Left lobe of liver (tissue), 2 donors: ENCODE measurements at regions not wholly inside any gene's neighbourhood (a gene's known extent, or its start where the extent isn't known, plus 50 kb on each side); places are given as distances from the start of the nearest gene placed in this dataset.
"Not testable (repeated sequence)": the region's sequence is repeated elsewhere in the genome, so short reads cannot be mapped to it uniquely, and the experiment has no call there.

ENCODE experiments used
- ATAC-seq: fragments of 200-7000 bp; cut with Tn5 transposase; one replicate; pipeline ENCODE4 v1.9.1; 2020; ENCODE audit warnings: mild to moderate bottlenecking, moderate library complexity
- DNase-seq: peaks from one replicate; pipeline ENCODE4 v3.0.0-alpha.2; 2020; ENCODE audit warnings: low spot score
- donor health status: DM: no; HTN: no; CAD: no; lungs with moderate emphysema.
- donor health status: DM: no; HTN: yes; CAD: no.

- no peak for DNase-seq
- no peak for ATAC-seq
Observed at GRCh38 chr17:14745541-14745940, 444.7 kb downstream of the HS3ST3B1 start.

- DNase-seq (no peak), ATAC-seq (no peak)
Observed at GRCh38 chr17:14744761-14745473, 444.0 kb downstream of the HS3ST3B1 start.

GRCh38 chr17:14741491-14741890 is 440.6 kb downstream of the HS3ST3B1 start:
- DNase-seq (no peak), ATAC-seq (no peak)

- ATAC-seq (no peak), DNase-seq (no peak)
Observed at GRCh38 chr17:14739656-14740431, 439.0 kb downstream of the HS3ST3B1 start.

- DNase-seq (no peak), ATAC-seq (peak; percentile 19)
Observed at GRCh38 chr17:14738652-14738988, 437.7 kb downstream of the HS3ST3B1 start.

DNA sequence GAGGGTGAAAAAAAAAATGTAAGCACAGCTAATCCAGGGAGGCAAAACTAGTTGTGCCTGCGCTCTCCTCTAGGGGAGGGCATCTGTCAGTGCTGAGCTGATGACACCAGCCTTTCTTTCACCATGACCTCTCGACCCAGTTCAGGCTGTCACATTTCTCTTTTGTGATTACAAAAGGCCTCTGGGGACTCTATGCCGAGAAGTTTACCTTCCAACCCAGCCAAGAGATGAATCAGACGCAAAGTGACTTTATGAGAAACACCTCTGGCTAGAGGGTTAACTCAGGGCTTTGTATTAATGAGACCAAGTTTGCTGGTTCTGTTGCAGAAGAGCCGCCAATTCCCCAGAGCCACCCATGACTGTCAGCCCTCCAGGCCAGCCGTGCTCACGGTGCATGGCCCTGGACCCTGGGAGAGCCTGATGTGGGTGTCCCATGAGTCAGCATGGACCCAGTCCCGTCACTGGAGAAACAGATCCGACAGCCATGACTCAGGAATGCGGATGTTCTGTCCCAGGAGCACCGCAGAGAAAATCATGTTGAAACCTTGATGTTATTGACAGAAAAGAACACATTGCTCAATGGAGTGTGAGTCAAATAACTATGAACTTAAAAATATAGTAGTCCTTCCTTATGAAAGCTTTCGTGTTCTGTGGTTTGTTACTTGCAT is 437.2 kb downstream of the HS3ST3B1 start:
- ATAC-seq (peak; percentile 96), DNase-seq (peak; percentile 83)

DNA sequence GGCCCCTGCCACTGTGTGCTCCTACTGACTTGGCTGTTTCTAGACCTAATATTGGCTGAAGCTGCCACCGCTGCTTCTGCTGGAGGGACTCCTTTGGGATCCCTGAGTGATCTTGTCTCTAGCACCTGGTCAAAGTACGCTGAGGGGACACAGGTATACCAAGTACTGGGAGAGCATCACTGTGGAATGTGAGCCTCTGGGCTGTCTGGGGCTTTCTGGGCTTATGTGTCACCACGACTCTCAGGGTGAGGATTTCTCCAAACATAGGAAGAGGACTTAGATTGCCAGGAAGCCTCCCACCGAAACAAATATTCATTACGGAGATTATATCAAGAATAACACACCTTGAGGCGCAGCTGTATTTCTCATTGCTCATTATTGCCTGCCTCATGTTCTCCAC is 435.8 kb downstream of the HS3ST3B1 start:
- no peak for ATAC-seq
- no peak for DNase-seq

- no peak for ATAC-seq
- DNase-seq = no peak
Observed at GRCh38 chr17:14733376-14733775, 432.5 kb downstream of the HS3ST3B1 start.

- DNase-seq (no peak), ATAC-seq (no peak)
Observed at GRCh38 chr17:14732211-14732610, 431.3 kb downstream of the HS3ST3B1 start.

- DNase-seq (no peak), ATAC-seq (no peak)
Observed at GRCh38 chr17:14731591-14731990, 430.7 kb downstream of the HS3ST3B1 start.

DNA sequence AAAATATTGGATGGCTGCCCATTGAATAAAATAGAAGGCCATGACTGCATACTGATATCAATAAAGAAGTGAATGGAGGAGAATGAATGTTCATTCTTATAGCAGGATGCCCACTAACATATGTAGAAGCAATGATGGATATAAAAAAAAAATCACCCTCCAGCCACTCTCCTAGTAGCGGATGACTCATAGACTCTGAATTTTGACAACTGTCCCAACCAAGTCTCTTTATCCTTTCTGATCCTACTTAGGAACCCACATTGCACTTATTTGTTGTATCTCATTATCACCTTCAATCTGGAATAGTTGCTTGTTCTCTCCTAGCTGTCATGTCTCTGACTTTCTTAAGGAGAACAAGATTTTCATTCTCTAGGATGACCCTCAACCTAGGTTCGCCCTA is 429.9 kb downstream of the HS3ST3B1 start:
- no peak for ATAC-seq
- DNase-seq = no peak

- ATAC-seq (no peak), DNase-seq (no peak)
Observed at GRCh38 chr17:14725729-14726128, 424.8 kb downstream of the HS3ST3B1 start.

DNA sequence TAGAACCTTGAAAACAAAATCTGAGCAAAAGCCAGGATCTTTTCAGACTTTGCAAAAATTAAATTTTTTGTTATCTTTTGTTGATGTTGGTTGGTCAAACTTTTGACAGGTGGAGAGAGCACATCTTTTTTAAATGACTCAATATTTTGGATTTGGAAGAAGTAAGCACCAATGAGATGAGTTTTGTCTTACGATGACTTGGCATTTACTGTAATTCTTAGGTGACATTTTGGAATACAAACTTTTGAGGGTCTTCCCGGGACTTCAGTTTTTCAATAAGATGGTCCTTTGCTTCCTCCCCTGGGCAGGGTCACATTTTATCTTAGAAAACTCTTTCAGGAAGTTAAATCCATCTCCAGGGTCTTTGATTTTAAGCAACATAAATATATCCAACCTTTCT is 423.9 kb downstream of the HS3ST3B1 start:
- ATAC-seq = no peak

GRCh38 chr17:14723349-14723748 is 422.5 kb downstream of the HS3ST3B1 start:
- not testable (repeated sequence) for ATAC-seq

More for the DNA sequence above, 423.9 kb downstream of the HS3ST3B1 start:
- no peak for DNase-seq

GRCh38 chr17:14719942-14720341 is 419.1 kb downstream of the HS3ST3B1 start:
- ATAC-seq (no peak), DNase-seq (no peak)

More at GRCh38 chr17:14723349-14723748, 422.5 kb downstream of the HS3ST3B1 start:
- DNase-seq = not testable (repeated sequence)

DNA sequence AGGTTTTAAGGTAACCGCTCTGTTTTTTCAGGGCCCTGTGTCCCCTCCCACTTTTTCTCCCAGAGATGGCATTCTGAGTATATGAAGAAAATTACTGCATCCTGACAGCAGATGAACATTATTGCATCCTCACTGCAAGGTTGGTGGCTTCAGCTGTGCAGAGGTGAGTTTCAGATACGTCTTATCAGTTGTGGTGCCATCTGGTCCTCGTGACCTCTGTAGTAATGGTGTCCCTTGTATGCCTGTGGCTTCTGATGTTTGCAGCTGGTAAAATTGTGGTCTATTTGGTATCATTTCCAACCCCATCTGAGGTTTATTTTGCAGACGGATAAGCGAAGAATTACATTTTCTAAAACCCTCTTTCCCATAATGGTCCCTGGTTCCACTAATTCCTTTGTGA is 417.0 kb downstream of the HS3ST3B1 start:
- ATAC-seq = no peak
- no peak for DNase-seq

DNA sequence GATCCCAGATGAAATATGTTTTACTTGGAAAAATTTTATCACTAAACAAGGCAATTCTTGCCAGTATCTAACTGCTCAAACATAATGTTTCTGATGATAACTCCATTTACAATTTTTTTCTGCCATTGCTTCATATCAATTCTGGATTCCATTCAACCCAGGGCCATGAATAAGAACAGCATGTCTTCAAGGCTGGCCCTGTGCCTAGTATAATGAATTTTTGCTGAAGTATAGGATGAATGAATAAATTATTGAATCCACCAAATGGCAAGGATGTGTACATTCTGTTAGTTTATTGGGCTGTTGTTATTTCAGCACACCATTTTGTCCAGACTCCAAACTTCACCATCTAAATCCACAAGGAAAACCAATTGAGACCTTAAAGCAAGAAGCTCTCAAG is 414.7 kb downstream of the HS3ST3B1 start:
- ATAC-seq = no peak
- DNase-seq = no peak

DNA sequence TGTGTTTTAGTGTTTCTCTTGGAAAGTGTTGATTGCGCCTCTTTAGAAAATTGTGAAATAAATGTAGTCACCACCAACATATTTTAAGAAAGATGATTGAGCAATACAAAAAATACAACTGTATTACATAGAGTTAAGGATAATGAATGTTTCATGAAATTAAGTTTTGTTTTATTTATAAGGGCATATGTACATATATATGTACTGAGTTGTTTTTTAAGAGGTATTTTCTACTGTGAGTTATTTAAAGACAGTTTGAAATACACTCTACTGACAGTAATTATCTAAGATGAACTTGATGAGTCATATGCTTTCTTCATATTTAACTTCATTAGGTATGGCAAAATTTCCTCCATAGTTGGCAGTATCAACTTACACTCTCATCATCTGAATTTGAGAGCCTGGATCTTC is 411.7 kb downstream of the HS3ST3B1 start:
- ATAC-seq = no peak
- no peak for DNase-seq

GRCh38 chr17:14704121-14704520 is 403.2 kb downstream of the HS3ST3B1 start:
- DNase-seq (no peak), ATAC-seq (no peak)

DNA sequence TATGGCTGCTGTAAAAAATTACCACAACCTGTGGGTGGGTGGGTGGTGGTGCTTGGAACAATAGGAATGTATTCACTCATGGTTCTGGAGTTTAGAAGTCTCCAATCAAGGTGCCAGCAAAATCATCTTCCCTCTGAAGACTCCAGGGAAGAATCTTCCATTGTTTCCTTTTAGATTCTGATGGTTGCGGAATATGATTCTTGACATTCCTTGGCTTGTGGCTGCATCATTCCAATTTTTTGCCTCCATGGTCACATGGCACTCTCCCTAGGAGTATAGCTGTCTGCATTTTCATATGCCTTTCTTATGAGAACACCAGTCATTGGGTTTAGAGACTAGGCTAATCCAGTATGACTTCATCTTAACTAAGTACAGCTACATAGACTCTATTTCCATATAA is 401.0 kb downstream of the HS3ST3B1 start:
- DNase-seq (no peak), ATAC-seq (no peak)

DNA sequence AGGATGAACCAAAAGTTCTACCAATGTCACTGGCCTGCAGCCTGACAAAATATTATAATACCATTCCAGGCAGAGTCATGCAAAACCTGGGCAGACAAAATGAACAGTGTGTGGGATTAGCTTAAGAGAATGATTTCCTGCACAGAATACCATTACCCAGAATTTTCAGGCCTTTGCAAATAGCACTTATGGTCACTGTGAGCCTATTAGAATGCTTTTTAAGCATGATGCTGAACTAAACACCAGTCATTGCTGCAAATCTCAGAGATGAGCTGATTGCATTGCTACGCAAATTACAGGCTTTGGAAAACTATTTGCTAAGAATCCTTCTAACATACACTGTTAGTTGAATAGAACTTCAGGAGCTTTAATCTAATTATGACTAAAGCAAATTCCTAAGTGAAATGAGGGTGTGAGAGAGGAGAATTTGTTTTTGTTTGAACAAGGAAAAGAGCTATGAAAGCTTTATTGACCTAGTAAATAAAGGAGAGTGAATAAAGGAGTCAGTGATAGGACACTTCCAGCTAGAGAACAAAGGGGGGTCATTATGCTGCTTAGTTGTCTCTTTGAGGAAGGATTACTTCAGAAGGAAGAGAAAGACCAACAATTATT is 398.8 kb downstream of the HS3ST3B1 start:
- ATAC-seq (no peak), DNase-seq (no peak)
